Hepatocyte (in vitro differentiated cells): ENCODE measurements at regions not wholly inside any gene's neighbourhood (a gene's known extent, or its start where the extent isn't known, plus 50 kb on each side); places are given as distances from the start of the nearest gene placed in this dataset.

Experiments
- DNase-seq: peaks from one replicate; pipeline ENCODE4 v3.0.0-alpha.2; 2016; ENCODE audit warnings: low spot score
- H2AFZ ChIP-seq: fragments of 200-600 bp; sonication (generic); 2 replicates; pipeline ENCODE4 v1.6.0; 2016; ENCODE audit warnings: antibody characterized with exemption, mild to moderate bottlenecking
- H3K27ac ChIP-seq: fragments of 200-600 bp; sonication (generic); 2 replicates; pipeline ENCODE4 v1.5.1; 2016; ENCODE audit warnings: mild to moderate bottlenecking
- H3K27me3 ChIP-seq: fragments of 200-600 bp; sonication (generic); 2 replicates; pipeline ENCODE4 v1.6.1; 2016
- H3K36me3 ChIP-seq: fragments of 200-600 bp; sonication (generic); replicated peaks from 2 replicates; pipeline ENCODE4 v1.5.1; 2016; ENCODE audit warnings: low read depth; ENCODE audit not compliant: insufficient read depth
- H3K4me1 ChIP-seq: fragments of 200-600 bp; sonication (generic); 2 replicates; pipeline ENCODE4 v1.5.1; 2016; ENCODE audit warnings: mild to moderate bottlenecking, moderate library complexity; ENCODE audit not compliant: insufficient read depth
- H3K4me2 ChIP-seq: fragments of 200-600 bp; sonication (generic); 2 replicates; pipeline ENCODE4 v1.6.0; 2016
- H3K4me3 ChIP-seq: fragments of 200-600 bp; sonication (generic); 2 replicates; pipeline ENCODE4 v1.5.1; 2016; ENCODE audit warnings: mild to moderate bottlenecking
- H3K79me2 ChIP-seq: fragments of 200-600 bp; sonication (generic); 2 replicates; pipeline ENCODE4 v1.6.0; 2017; ENCODE audit warnings: mild to moderate bottlenecking
- H3K9me2 ChIP-seq: fragments of 200-600 bp; sonication (generic); replicated peaks from 2 replicates; pipeline ENCODE4 v1.6.0; 2017; ENCODE audit warnings: mild to moderate bottlenecking; ENCODE audit not compliant: insufficient read depth
- H3K9me3 ChIP-seq: fragments of 200-600 bp; sonication (generic); 2 replicates; pipeline ENCODE4 v1.5.1; 2016; ENCODE audit warnings: low read depth, mild to moderate bottlenecking
- H4K20me1 ChIP-seq: fragments of 200-600 bp; sonication (generic); 2 replicates; pipeline ENCODE4 v1.6.0; 2016; ENCODE audit warnings: mild to moderate bottlenecking; ENCODE audit not compliant: insufficient read depth, poor library complexity, severe bottlenecking
- EZH2 ChIP-seq: fragments of 200-600 bp; sonication (generic); IDR thresholded peaks from 2 replicates; pipeline ENCODE4 v1.6.1; 2016; ENCODE audit warnings: antibody characterized with exemption, mild to moderate bottlenecking, borderline replicate concordance
- EZH2phosphoT487 ChIP-seq: fragments of 200-600 bp; sonication (generic); IDR thresholded peaks from one replicate; pipeline ENCODE4 v1.6.1; 2018; ENCODE audit warnings: antibody characterized with exemption, mild to moderate bottlenecking, low read depth, moderate library complexity; ENCODE audit not compliant: unreplicated experiment, severe bottlenecking
- WGBS: methylation state at CpG from one replicate; pipeline ENCODE4 v1.1.6; 2016; ENCODE audit warnings: low lambda C conversion rate; ENCODE audit errors: missing lambda C conversion rate; 5-methylcytosine and 5-hydroxymethylcytosine counted together
- TF ChIP-seq, protein P1 (sequence below): fragments of 200-600 bp; sonication (generic); IDR thresholded peaks from 2 replicates; pipeline ENCODE4 v1.5.1; 2016; ENCODE audit warnings: antibody characterized with exemption, mild to moderate bottlenecking; ENCODE audit not compliant: poor library complexity

DNA sequence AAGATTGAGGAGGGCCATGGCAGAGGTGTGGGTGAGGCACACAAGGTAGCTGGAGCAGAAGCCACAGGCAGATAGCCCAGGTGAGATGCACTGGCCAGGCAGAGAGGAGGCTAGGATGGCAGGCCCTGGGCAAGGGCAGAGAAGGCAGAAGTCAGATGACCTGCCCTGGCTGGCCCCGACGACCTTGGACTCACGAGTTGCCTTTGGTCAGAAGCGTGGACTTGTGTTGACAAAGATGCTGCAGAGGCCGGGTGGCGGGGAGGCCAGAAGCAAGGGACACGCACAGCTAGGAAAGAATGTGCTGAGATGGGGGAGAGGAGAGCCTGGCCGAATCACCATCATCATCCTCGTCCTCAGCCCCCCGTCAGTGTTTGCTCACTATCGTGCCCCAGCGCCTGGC, 123.7 kb downstream of the RBFOX3 start:
- H3K36me3 ChIP-seq, result no peaks in the 10 kb centered on the region
- H3K9me2 ChIP-seq, result no peaks in the 10 kb centered on the region
- H3K4me2 ChIP-seq, result no peak overlapping the region
- no peak for DNase-seq
- H3K4me1 ChIP-seq, result no peaks in the 10 kb centered on the region
- WGBS, result 94% methylated on average over 12 of the region's 12 CpGs
- no peak for TF ChIP-seq EZH2
- no peak for TF ChIP-seq EZH2phosphoT487
- TF ChIP-seq, protein P1, sequence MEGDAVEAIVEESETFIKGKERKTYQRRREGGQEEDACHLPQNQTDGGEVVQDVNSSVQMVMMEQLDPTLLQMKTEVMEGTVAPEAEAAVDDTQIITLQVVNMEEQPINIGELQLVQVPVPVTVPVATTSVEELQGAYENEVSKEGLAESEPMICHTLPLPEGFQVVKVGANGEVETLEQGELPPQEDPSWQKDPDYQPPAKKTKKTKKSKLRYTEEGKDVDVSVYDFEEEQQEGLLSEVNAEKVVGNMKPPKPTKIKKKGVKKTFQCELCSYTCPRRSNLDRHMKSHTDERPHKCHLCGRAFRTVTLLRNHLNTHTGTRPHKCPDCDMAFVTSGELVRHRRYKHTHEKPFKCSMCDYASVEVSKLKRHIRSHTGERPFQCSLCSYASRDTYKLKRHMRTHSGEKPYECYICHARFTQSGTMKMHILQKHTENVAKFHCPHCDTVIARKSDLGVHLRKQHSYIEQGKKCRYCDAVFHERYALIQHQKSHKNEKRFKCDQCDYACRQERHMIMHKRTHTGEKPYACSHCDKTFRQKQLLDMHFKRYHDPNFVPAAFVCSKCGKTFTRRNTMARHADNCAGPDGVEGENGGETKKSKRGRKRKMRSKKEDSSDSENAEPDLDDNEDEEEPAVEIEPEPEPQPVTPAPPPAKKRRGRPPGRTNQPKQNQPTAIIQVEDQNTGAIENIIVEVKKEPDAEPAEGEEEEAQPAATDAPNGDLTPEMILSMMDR, result no peak
- peaks cover 13% of the 10 kb centered on the region for H3K27me3 ChIP-seq
- no peak overlapping the region for H3K4me3 ChIP-seq
- H3K9me3 ChIP-seq, result no peaks in the 10 kb centered on the region
- no peaks in the 10 kb centered on the region for H4K20me1 ChIP-seq
- no peaks in the 10 kb centered on the region for H3K79me2 ChIP-seq
- H3K27ac ChIP-seq, result no peak overlapping the region
- no peak overlapping the region for H2AFZ ChIP-seq

DNA sequence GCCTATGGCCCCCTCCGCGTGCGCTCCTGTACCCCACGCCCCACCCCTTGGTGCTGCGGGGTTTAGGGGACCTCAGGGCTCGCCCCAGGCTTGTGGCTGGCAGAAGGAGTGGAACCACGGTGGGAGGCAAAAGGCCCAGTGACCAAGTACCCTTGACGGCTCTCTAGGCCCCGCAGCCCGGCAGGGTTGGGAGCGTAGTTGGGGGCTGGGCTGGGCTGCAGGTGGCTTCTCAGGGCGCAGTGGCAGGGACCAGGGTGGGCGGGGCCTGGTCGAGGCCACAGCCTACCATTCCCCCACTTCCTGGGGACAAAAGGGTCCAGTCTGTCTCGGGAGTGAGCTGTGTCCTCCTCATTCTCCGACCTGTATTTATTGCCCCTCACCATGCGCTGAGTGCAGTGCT, 124.9 kb downstream of the RBFOX3 start:
- TF ChIP-seq, protein P1, result no peak
- TF ChIP-seq EZH2 (no peak), EZH2phosphoT487 (no peak)
- no peaks in the 10 kb centered on the region for H3K9me2 ChIP-seq
- no peak overlapping the region for H2AFZ ChIP-seq
- no peaks in the 10 kb centered on the region for H3K4me1 ChIP-seq
- H3K9me3 ChIP-seq, result no peaks in the 10 kb centered on the region
- H4K20me1 ChIP-seq, result no peaks in the 10 kb centered on the region
- no peak overlapping the region for H3K27ac ChIP-seq
- 79% methylated on average over 17 of the region's 17 CpGs for WGBS
- H3K27me3 ChIP-seq, result peaks cover 14% of the 10 kb centered on the region
- DNase-seq, result no peak
- H3K4me3 ChIP-seq, result no peak overlapping the region
- no peaks in the 10 kb centered on the region for H3K79me2 ChIP-seq
- H3K36me3 ChIP-seq, result no peaks in the 10 kb centered on the region
- H3K4me2 ChIP-seq, result no peak overlapping the region

DNA sequence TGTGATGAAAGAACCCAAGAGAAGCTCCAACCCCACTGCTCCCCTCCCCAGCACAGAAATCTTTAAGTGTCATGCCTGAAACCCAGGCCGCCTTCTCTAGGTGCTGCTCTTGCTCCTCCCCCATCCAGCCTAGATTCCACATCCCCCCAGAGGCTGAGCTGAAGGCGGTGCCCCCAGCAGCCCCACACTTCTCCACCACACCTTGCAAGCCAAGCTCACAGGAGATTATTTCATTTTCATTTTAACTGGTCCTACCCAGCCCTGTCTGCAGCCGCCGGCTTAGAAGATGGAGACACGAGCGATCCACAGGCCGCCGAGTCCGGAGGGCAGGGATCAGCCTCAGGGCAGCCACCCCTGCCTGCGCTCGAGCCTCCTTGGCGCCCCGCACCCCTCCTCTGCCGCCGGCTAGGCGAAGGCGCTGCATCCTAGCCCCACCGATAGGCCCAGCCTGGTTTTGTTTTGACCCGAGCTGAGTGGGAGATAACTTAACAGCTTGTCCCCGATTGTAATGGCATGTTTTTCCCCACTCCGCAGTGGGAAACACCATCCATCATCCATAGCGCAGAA, 125.3 kb downstream of the RBFOX3 start:
- no peak for TF ChIP-seq EZH2
- TF ChIP-seq, protein P1, result no peak
- no peak for TF ChIP-seq EZH2phosphoT487
- H3K79me2 ChIP-seq, result no peaks in the 10 kb centered on the region
- H3K4me1 ChIP-seq, result no peaks in the 10 kb centered on the region
- no peak overlapping the region for H3K4me2 ChIP-seq
- DNase-seq, result no peak
- H2AFZ ChIP-seq, result no peak overlapping the region
- H3K27me3 ChIP-seq, result peaks cover 14% of the 10 kb centered on the region
- no peaks in the 10 kb centered on the region for H3K9me2 ChIP-seq
- no peak overlapping the region for H3K4me3 ChIP-seq
- H4K20me1 ChIP-seq, result no peaks in the 10 kb centered on the region
- no peaks in the 10 kb centered on the region for H3K9me3 ChIP-seq
- H3K36me3 ChIP-seq, result no peaks in the 10 kb centered on the region
- no peak overlapping the region for H3K27ac ChIP-seq
- WGBS, result 88% methylated on average over 21 of the region's 22 CpGs
